ENCODE measurements at regions not wholly inside any gene's neighbourhood (a gene's known extent, or its start where the extent isn't known, plus 50 kb on each side); places are given as distances from the start of the nearest gene placed in this dataset.
"Not testable (repeated sequence)": the region's sequence is repeated elsewhere in the genome, so short reads cannot be mapped to it uniquely, and the experiment has no call there.

- H3K27me3 ChIP-seq (ENCODE audit: control insufficient read depth, insufficient read depth, low read length); H3K27ac ChIP-seq (ENCODE audit: low read depth, low read length); POLR2A ChIA-PET; CTCF ChIA-PET; H3K4me3 ChIP-seq (ENCODE audit: low read depth, low read length); H3K9me3 ChIP-seq (ENCODE audit: control insufficient read depth, insufficient read depth, low read length); DNase-seq (ENCODE audit: low read depth, low spot score): not testable (repeated sequence)
Observed at GRCh38 chr21:6428498-6429092, 4092.8 kb upstream of the TPTE start.

- POLR2A ChIA-PET; CTCF ChIA-PET; DNase-seq (ENCODE audit: low read depth, low spot score): not testable (repeated sequence)
Observed at GRCh38 chr21:6429924-6430323, 4091.5 kb upstream of the TPTE start.

GRCh38 chr21:6433149-6433548, 4088.2 kb upstream of the TPTE start:
- DNase-seq (ENCODE audit: low read depth, low spot score); H3K27me3 ChIP-seq (ENCODE audit: control insufficient read depth, insufficient read depth, low read length); H3K9me3 ChIP-seq (ENCODE audit: control insufficient read depth, insufficient read depth, low read length); CTCF ChIA-PET; H3K4me3 ChIP-seq (ENCODE audit: low read depth, low read length); H3K27ac ChIP-seq (ENCODE audit: low read depth, low read length); POLR2A ChIA-PET: not testable (repeated sequence)

More at GRCh38 chr21:6429924-6430323, 4091.5 kb upstream of the TPTE start:
- not testable (repeated sequence) for H3K27ac ChIP-seq (ENCODE audit: low read depth, low read length); H3K9me3 ChIP-seq (ENCODE audit: control insufficient read depth, insufficient read depth, low read length); H3K4me3 ChIP-seq (ENCODE audit: low read depth, low read length); H3K27me3 ChIP-seq (ENCODE audit: control insufficient read depth, insufficient read depth, low read length)

- CTCF ChIA-PET; POLR2A ChIA-PET; H3K27ac ChIP-seq (ENCODE audit: low read depth, low read length); H3K4me3 ChIP-seq (ENCODE audit: low read depth, low read length); H3K9me3 ChIP-seq (ENCODE audit: control insufficient read depth, insufficient read depth, low read length); H3K27me3 ChIP-seq (ENCODE audit: control insufficient read depth, insufficient read depth, low read length); DNase-seq (ENCODE audit: low read depth, low spot score): not testable (repeated sequence)
Observed at GRCh38 chr21:6436205-6436604, 4085.2 kb upstream of the TPTE start.

GRCh38 chr21:6436971-6437833, 4084.2 kb upstream of the TPTE start:
- H3K4me3 ChIP-seq (ENCODE audit: low read depth, low read length); H3K9me3 ChIP-seq (ENCODE audit: control insufficient read depth, insufficient read depth, low read length); CTCF ChIA-PET; POLR2A ChIA-PET; DNase-seq (ENCODE audit: low read depth, low spot score); H3K27ac ChIP-seq (ENCODE audit: low read depth, low read length); H3K27me3 ChIP-seq (ENCODE audit: control insufficient read depth, insufficient read depth, low read length): not testable (repeated sequence)

- POLR2A ChIA-PET; H3K9me3 ChIP-seq (ENCODE audit: control insufficient read depth, insufficient read depth, low read length); DNase-seq (ENCODE audit: low read depth, low spot score); CTCF ChIA-PET; H3K27me3 ChIP-seq (ENCODE audit: control insufficient read depth, insufficient read depth, low read length); H3K27ac ChIP-seq (ENCODE audit: low read depth, low read length); H3K4me3 ChIP-seq (ENCODE audit: low read depth, low read length): not testable (repeated sequence)
Observed at GRCh38 chr21:6437834-6438187, 4083.6 kb upstream of the TPTE start.

GRCh38 chr21:6439058-6439457, 4082.3 kb upstream of the TPTE start:
- POLR2A ChIA-PET; CTCF ChIA-PET; DNase-seq (ENCODE audit: low read depth, low spot score); H3K4me3 ChIP-seq (ENCODE audit: low read depth, low read length); H3K27ac ChIP-seq (ENCODE audit: low read depth, low read length); H3K27me3 ChIP-seq (ENCODE audit: control insufficient read depth, insufficient read depth, low read length); H3K9me3 ChIP-seq (ENCODE audit: control insufficient read depth, insufficient read depth, low read length): not testable (repeated sequence)

- DNase-seq (ENCODE audit: low read depth, low spot score); CTCF ChIA-PET; H3K4me3 ChIP-seq (ENCODE audit: low read depth, low read length); H3K27me3 ChIP-seq (ENCODE audit: control insufficient read depth, insufficient read depth, low read length); H3K9me3 ChIP-seq (ENCODE audit: control insufficient read depth, insufficient read depth, low read length); H3K27ac ChIP-seq (ENCODE audit: low read depth, low read length); POLR2A ChIA-PET: not testable (repeated sequence)
Observed at GRCh38 chr21:6454648-6455340, 4066.6 kb upstream of the TPTE start.

- H3K27me3 ChIP-seq (ENCODE audit: control insufficient read depth, insufficient read depth, low read length); H3K27ac ChIP-seq (ENCODE audit: low read depth, low read length); H3K4me3 ChIP-seq (ENCODE audit: low read depth, low read length); POLR2A ChIA-PET; CTCF ChIA-PET; DNase-seq (ENCODE audit: low read depth, low spot score); H3K9me3 ChIP-seq (ENCODE audit: control insufficient read depth, insufficient read depth, low read length): not testable (repeated sequence)
Observed at GRCh38 chr21:6456011-6456661, 4065.2 kb upstream of the TPTE start.

- H3K27ac ChIP-seq (ENCODE audit: low read depth, low read length); POLR2A ChIA-PET; H3K27me3 ChIP-seq (ENCODE audit: control insufficient read depth, insufficient read depth, low read length); H3K9me3 ChIP-seq (ENCODE audit: control insufficient read depth, insufficient read depth, low read length); H3K4me3 ChIP-seq (ENCODE audit: low read depth, low read length); CTCF ChIA-PET; DNase-seq (ENCODE audit: low read depth, low spot score): not testable (repeated sequence)
Observed at GRCh38 chr21:6459761-6460160, 4061.6 kb upstream of the TPTE start.

GRCh38 chr21:6461358-6461757, 4060.0 kb upstream of the TPTE start:
- CTCF ChIA-PET; POLR2A ChIA-PET; H3K4me3 ChIP-seq (ENCODE audit: low read depth, low read length): not testable (repeated sequence)

GRCh38 chr21:6464419-6464818, 4057.0 kb upstream of the TPTE start:
- CTCF ChIA-PET; H3K27ac ChIP-seq (ENCODE audit: low read depth, low read length); H3K4me3 ChIP-seq (ENCODE audit: low read depth, low read length); H3K27me3 ChIP-seq (ENCODE audit: control insufficient read depth, insufficient read depth, low read length); DNase-seq (ENCODE audit: low read depth, low spot score); POLR2A ChIA-PET; H3K9me3 ChIP-seq (ENCODE audit: control insufficient read depth, insufficient read depth, low read length): not testable (repeated sequence)

More at GRCh38 chr21:6461358-6461757, 4060.0 kb upstream of the TPTE start:
- H3K27me3 ChIP-seq (ENCODE audit: control insufficient read depth, insufficient read depth, low read length); H3K27ac ChIP-seq (ENCODE audit: low read depth, low read length); DNase-seq (ENCODE audit: low read depth, low spot score); H3K9me3 ChIP-seq (ENCODE audit: control insufficient read depth, insufficient read depth, low read length): not testable (repeated sequence)

All from AG04450 (cell line).